RPMI8226 (cell line): ENCODE measurements at regions not wholly inside any gene's neighbourhood (a gene's known extent, or its start where the extent isn't known, plus 50 kb on each side); places are given as distances from the start of the nearest gene placed in this dataset.
A peak's percentile ranks its signal among the peaks of the same experiment; 100 is the strongest.

ENCODE experiments used
- DNase-seq: peaks from one replicate; pipeline ENCODE4 v3.0.0-alpha.2; 2015

DNA sequence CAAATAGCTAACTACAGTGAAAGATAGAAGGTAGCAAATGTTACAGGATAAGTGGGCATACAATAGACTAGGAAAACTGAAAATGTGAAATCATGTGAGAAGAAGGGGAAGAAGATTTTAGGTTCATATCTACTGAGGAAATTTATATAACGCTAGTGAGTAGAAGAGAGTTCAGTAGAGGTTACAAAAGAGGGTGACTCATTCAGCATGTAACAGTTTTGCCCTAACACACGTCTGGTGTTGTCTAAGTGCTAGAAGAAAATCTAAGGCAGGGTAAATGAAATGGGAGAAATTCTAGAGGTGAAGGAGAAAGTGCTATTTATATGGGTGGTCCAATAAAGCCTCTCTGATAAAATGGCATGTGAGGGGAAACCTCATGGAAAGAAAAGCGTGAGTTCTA lies 731.4 kb upstream of the POT1 start:
- DNase-seq: no peak

DNA sequence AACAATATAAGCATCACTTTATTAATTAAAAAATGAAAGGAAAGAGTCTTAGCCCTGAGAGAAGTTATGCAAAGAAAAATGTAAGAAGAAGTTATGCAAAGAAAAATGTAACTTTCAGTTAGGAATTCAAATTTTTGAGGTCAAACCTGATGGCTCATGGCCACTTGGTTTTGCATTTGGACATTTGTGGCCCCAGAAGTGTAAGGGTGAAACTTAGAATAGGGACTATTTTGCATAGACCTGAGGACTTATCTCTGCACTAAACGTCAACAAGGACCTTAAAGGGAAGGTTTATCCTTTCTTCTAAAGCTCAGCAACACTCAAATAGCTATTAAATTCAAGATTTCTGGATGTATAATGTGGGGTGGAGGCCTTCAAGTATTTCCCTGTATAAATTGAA lies 724.5 kb upstream of the POT1 start:
- DNase-seq: no peak

GRCh38 chr7:125651823-125652528 lies 722.4 kb upstream of the POT1 start:
- no peak for DNase-seq

DNA sequence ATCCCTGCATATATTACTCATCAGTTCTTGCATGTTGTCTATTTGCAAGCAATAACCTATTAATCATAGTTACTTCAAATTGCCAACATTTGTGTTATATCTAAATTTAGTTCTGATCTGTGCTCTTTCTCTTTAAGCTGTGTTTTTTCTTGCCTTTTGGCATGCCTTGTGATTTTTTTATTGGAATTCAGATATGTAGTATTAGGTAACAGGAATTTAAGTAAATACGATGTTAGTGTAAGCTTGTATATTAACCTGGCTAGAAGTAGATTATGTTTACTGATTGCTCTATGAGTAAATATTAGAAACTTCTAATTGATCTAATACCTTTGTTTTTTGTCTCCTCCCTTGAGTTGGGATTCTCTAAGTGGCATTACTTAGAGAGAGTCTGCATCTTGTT lies 718.9 kb upstream of the POT1 start:
- no peak for DNase-seq

DNA sequence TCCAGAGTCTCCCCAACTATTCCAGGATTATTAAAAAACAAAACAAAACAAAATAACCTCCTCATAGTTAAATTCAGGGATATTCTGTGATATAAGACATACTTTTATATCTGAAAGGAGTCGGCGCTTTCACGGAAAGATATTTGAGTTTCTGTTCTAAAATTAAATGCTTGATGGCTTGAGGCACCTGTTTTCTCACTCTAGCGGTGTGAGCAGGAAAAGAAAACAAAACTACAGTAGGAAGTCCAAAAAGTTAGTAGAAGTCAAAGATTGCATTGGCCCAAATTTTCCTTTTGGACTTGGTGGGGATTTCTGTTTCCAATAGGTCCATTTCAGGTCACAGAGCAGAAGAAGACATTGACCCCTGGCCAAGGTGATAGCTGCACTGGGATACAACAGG lies 716.1 kb upstream of the POT1 start:
- DNase-seq: peak; percentile 12

DNA sequence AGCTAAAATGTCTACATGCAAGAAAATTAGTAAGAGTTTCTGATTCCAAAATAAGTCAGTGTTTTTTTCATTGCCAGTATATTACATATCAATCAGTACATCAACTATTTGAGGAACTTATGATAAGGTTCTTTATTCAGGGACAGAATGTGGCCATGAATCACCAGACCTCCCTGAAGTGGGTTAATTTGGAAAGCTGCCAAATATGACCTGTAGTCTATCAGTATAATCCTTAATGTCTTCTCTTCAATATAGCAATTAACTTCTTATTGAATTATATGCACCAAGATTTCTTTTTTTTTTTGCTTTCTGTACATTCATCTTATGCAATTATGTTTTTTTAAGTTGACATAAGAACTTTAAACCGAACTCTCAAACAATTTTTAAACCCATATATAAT lies 714.5 kb upstream of the POT1 start:
- no peak for DNase-seq

DNA sequence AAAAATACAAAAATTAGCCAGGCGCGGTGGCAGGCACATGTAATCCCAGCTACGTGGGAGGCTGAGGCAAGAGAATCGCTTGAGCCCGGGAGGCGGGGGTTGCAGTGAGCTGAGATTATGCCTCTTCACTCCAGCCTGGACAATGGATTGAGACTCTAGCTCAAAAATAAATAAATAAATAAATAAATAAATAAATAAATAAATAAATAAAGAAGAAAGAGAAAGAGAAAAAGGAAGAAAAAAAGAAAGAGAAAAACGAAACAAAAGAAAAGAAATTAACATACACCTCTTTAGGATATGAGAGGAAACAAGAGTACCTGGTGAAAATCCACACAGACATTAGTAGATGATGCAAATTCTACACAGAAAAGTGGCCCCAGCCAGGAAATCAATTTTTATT lies 713.7 kb upstream of the POT1 start:
- no peak for DNase-seq

- DNase-seq: no peak
Observed at GRCh38 chr7:125641884-125642283, 712.3 kb upstream of the POT1 start.

DNA sequence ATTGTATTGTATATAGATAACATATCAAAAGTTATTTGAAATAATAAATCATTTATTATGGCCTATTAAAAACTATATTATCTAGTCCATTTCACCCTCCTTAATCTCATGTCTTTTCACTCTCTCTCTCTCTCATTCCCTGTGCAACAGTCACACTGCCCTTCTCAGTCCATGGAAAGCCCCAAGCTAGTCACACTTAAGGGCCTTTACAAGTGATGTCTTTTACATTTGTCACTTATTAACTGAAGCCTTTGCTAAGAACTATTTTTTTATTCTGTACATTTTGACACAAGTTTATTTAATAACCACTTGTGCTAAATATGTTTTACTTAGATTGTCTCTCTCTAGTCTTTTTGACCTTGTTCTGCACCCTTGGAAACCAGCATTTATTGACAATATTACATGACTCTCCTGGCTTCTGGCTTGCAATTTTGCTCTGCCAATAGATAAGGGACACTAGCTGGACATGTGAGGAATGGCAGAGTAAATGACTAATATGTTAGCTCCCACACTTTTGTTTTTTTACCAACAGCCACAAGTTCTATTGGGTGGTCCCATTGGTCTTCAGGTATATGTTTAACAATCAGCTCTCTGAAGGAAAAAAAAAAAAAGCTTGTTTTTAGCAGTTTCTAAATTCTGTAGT lies 706.8 kb upstream of the POT1 start:
- no peak for DNase-seq

GRCh38 chr7:125618516-125618915 lies 688.9 kb upstream of the POT1 start:
- no peak for DNase-seq

DNA sequence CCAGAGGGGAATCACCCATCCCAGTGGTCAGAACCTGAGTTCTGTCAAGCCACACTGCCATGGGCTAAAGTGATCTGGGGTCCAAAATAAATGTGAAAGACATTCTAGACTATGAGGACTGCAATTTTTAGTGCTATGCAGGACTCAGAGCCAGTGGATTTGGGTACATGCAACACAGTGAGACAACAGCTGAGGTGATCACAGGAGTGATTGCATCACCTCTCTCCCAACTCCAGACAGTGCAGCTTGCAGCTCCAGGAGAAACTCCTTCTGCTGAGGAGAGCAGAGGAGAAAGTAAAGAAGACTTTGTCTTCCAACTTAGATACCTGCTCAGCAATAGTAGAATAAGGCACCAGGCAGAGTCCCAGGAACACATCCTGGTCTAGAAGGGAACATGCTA lies 682.0 kb upstream of the POT1 start:
- no peak for DNase-seq

- no peak for DNase-seq
Observed at GRCh38 chr7:125606671-125607070, 677.0 kb upstream of the POT1 start.

DNA sequence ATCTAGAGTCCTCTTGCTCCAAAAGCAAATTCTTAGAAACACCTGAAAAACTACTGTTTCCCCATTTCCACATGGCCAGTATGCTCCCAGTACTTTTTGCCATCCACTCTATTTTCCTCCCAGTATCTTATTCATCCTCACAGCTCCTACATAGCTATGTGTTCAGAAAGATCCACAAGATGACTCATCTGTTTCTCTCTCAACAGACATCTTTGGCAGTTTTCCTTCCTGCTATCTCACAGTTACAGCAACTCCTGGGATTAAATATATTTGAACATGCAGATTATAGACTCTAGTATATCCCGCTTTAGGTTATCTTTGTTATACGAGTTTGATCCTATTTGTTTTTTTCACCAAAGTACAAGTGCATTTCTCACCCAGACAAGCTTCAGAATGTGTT lies 675.6 kb upstream of the POT1 start:
- no peak for DNase-seq

DNA sequence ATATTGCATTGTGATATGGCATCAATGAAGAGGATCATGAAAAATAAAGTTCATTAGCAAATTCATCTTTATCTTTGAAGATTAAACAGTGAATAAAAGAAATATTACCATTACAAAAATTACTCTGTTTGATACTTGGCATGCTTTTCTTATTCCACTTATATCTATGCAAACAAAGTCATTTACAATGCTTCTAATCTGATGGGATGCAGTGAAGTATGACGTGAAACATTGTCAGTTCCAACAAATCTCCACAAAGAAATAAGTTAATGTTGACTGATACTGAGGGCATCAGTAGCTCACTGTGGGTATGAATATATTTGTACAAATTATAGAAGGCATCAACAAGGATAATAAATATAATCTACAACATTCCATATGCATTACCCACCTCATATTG lies 672.8 kb upstream of the POT1 start:
- DNase-seq: no peak

GRCh38 chr7:125599387-125599786 lies 669.8 kb upstream of the POT1 start:
- no peak for DNase-seq

DNA sequence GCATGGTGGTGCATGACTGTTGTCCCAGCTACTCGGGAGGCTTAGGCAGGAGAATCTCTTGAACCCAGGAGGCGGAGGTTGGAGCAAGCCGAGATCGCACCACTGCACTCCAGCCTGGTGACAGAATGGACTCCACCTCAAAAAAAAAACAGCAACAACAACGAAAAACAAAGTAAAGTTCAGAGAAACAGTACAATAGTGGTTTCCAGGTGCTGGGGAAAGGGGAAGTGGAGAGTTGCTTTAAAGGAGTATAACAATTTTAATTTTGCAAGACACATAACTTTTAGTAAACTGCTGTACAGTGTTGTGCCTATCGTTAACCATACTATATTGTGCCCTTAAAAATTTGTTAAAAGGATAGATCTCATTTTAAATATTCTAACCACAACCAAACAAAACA lies 662.7 kb upstream of the POT1 start:
- DNase-seq: peak; percentile 26

DNA sequence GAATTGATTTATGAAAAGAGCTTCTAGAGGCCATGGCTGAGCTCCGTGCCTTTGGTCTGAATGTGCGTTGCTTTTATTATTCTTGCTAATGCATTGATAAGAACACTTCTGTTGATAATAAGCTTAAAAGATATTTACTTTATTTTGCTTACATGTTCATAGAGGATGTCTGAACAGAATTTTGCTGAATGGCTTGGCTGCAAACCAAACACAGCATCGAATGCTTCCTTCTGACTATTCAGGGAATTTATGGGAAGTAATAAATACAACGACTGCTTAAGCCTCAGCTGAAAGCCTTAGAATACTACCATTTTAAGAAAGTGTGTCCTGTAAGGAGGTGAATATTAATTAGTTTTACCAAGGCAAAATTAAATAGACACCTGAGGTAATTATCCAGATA lies 643.5 kb upstream of the POT1 start:
- no peak for DNase-seq

DNA sequence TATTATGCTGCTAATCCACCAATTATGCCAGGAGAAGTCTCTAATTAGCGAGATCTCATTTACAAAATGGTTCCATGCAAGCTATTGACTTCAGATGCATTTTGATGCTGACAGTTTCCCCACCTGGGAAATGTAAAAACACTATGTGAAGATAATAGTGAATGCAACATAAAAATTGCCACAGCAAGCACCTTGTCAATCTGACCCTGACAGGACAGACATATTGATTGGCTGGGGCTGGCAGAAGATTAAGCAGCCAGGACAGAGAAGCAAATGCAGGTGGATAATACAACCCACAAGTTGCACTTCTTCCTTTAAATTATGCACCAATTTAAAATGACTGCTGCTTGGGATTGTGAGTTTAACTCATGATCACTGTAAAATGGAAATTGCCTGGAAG lies 642.8 kb upstream of the POT1 start:
- no peak for DNase-seq

- DNase-seq: peak; percentile 60
Observed at GRCh38 chr7:125568799-125569198, 639.2 kb upstream of the POT1 start.

DNA sequence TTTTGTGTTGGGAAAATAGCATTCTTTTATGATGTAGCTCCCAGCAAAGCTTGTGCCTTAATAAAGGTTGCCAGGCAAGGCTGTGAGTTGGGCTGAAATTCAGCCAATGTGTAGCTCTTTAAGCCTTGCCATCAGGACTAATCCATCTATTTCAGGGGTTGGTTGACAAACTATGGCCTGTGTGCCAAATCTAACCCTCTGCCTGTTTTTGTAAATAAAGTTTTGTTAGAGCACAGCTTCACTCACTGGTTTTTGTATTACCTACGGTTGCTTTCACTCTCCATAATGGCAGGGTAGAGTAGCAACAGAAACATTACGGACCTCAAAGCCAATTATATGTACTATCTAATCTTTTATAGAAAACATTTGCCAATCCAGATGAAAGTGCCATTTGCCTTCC lies 638.1 kb upstream of the POT1 start:
- peak; percentile 53 for DNase-seq

DNA sequence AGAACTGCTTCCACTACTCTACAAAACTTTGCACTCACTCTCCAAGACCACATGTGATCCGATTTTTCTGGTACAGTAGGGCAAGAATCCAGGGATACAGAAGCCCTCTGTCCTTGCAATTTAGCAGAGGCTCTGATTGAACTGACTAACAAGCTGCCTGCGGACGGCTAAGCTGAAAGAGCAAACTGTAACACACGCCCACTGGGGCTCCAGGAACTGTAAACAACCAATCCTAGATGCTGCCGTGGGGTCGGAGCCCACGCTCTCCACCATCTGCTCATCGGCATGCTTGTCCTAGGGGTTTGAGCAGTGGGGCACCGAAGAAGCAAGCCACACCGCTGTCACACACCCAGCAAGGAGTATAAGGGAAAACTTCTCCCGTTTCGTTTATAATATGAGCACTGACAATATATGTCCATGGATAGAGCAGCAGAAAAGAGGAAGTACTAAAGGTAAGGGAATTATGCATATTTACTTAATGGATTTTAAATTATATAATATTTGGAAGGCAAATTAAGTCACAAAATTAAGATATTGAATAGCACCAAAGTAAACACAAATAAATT lies 634.4 kb upstream of the POT1 start:
- peak; percentile 69 for DNase-seq

DNA sequence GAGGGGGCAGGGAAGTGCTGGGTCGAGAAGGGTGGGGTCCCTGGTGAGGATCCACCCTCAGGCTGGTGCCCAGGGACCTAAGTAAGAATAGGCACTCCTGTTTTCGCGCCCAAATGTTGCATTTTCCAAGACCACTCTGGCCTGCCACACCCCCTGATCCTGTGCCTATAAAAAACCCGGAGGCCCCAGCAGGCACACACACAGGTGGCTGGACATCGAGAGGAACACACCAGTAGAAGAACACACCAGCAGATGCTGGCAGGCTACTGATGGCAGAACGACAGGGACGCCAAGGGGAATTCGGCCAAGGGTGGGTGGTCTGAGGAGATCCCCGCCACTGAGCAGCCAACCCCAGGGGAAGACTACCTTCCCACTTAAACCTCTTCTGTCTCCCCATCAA lies 633.9 kb upstream of the POT1 start:
- DNase-seq: peak; percentile 37

- peak; percentile 20 for DNase-seq
Observed at GRCh38 chr7:125561006-125561405, 631.4 kb upstream of the POT1 start.

DNA sequence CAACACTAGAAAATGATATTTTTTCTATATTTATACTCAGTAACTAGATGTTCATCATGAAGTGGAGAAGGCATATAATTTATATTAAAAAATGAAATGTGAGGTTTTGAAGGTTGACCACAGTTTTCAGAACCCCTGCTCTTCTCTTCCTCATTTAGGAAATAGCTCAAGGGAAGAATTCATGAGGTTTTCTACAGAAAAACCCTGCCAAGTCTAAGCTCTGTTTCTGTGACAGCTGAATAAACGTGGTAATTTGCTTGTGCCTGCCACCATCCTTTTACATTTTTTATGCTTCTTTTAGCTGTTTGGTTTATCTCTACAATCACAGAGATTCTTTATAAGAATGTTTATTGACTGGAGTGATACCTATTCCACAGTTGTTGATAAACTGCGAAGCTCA lies 630.3 kb upstream of the POT1 start:
- no peak for DNase-seq

GRCh38 chr7:125555916-125556315 lies 626.3 kb upstream of the POT1 start:
- DNase-seq: no peak
